ENCODE measurements at regions not wholly inside any gene's neighbourhood (a gene's known extent, or its start where the extent isn't known, plus 50 kb on each side); places are given as distances from the start of the nearest gene placed in this dataset.

- in situ Hi-C loops (cut with MboI; ENCODE audit: low sequenced_read_pairs): no loop called here
Measured at GRCh38 chr7:25918731-25919130, 233.3 kb upstream of the NFE2L3 start.

DNA sequence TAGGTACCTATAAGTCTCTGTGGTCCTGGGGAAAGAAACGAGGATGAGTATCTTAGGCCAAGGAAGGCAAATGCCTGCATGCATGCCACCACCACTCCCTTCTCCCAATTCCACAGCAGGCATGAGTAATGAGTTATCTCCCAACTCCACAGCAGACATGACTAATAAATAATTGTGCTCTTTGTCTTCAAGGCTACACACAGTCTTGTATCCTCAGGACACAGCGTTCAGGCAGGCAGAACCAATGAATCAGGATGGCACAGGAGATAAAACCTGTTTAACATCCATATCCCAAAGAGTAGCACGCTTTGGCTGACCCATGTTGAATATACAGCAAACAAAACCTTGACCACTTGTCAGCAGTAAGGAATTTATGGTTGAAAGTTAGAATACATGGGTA lies 229.7 kb upstream of the NFE2L3 start:
- in situ Hi-C loops (cut with MboI; ENCODE audit: low sequenced_read_pairs): no loop called here

GRCh38 chr7:25923741-25924460 lies 228.1 kb upstream of the NFE2L3 start:
- in situ Hi-C loops (cut with MboI; ENCODE audit: low sequenced_read_pairs): no loop called here

DNA sequence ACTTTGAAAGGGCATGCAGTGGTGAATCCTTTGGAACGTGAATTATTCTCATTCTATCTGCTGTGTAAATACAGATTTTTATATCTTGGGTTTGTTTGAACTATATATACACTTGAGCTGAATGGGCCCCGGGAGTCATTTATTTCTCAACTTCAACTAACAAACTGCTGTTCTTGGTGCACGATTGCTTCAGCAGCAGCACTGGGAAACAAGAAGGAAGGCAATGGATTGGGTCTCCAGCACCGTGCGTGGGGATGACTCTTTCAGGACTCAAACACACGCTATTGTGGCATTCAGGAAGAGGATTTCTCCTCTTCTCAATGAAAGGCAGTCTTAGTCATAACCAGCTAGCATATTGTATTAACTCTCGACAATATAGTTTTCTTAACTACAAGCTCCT lies 226.0 kb upstream of the NFE2L3 start:
- in situ Hi-C loops (cut with MboI; ENCODE audit: low sequenced_read_pairs): no loop called here

DNA sequence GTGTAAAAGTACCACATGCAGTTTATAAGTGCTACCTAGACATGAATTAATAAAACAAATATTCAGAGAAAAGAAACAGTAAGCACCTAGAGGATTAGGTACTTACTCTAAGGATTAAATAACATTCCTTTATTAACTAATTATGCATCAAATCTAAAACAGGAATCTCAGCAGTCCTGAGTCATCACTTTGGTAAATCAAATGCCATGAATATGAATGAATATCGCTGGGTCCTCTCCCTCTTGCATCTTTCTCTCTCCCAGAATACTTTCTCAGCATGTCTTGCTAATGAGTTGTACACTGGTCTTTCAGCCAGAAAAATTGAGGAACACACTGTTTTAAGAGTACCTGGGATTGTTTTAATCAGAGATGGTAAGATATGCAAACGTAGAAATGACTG lies 225.5 kb upstream of the NFE2L3 start:
- in situ Hi-C loops (cut with MboI; ENCODE audit: low sequenced_read_pairs): no loop called here

GRCh38 chr7:25926891-25927625 lies 224.9 kb upstream of the NFE2L3 start:
- in situ Hi-C loops (cut with MboI; ENCODE audit: low sequenced_read_pairs): no loop called here

GRCh38 chr7:25927626-25927978 lies 224.4 kb upstream of the NFE2L3 start:
- in situ Hi-C loops (cut with MboI; ENCODE audit: low sequenced_read_pairs): no loop called here

DNA sequence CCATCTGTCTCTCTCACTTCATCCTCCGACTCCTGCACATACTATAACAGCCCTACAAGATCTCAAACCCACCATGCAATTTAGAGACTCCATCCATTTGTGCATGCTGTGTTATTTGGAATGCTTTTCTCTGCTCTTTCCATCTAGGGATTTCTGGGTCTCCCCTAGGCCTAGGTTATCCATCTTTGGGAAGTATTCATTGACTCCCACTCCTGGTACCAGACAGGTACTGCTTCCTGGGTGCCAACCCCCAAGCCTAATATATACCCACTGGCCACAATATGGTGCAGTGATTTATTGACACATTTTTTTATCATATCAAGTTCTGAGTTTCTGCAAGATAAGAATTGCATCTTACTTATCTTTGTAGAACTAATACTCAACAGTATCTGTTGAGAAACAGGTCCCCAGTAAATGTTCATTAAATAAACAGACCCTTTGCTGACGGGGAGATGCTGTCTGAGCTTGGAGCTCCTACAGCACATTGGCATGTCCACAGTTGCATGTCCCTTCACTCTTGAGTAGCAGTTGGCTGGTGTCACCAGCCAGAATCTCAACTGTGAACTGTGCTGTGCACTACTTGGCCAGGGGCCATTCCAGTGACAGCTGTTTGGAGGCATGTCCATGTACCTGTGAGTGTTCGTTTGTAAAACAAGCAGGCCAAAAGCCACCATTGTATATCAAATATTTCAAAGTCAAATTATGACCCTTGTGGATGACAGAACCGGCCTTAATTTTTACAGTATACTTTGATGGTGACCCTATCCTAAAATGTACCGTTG lies 223.3 kb upstream of the NFE2L3 start:
- in situ Hi-C loops (cut with MboI; ENCODE audit: low sequenced_read_pairs): no loop called here

DNA sequence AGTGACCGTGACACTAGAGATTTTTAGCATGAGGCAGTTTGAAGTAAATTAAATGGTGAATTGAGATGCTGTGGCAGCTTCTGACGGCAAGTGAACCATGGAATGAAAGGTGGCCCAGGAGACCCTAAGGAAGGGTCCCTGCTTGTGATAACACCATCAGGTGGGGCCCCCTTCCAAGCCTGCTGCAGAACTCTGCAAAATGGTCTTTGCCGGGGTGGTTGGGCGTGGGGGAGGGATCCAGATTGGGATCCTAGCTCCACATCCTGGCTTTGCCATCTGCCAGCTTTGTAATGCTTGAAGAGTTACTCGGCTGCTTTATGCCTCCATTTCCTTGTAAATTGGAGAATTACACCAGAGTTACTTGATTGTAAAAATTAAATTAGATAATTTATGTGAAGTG lies 222.6 kb upstream of the NFE2L3 start:
- in situ Hi-C loops (cut with MboI; ENCODE audit: low sequenced_read_pairs): no loop called here

DNA sequence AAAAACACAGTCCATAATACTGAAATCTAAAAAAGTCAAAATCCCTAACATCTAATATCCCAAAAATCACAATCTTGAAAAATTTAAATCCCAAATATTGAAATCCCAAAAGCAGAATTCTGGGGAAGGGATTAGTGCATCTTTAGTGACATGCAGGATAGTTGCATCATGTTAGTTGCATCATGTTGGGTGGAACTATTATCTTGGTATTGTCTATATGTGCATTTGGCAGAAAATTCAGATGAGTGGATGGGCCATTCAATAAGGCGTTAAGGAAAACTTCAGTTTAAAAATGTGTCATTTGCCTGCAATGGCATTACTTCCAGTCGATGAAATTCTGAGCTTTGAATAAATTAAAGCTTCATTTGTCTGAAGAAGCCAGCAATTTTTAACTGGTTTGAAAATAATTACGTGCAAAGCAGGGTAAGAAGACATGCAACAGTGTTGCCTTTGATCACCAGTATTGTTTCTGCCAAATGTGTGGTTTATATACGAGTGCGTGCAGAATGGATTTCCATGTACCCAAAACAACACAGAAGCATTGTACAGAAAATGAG lies 221.4 kb upstream of the NFE2L3 start:
- in situ Hi-C loops (cut with MboI; ENCODE audit: low sequenced_read_pairs): no loop called here

DNA sequence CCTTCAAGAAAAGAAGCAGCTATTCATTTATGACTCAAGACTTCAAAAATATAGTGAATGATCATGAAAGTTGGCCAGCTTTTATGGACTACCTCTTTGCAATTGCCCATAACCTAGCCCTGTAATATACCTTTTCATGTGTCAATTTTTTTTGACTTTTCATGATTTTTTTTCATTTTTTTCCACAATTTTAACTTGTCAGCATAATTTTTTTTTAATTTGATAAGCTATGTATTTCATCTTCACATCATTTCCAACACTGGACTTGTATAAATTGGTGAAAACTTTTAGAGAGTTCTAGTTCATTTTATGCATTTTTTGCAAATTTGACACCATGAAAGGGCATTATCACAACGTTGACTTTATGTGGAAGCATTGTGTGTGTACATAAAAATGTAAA lies 220.8 kb upstream of the NFE2L3 start:
- in situ Hi-C loops (cut with MboI; ENCODE audit: low sequenced_read_pairs): no loop called here

- in situ Hi-C loops (cut with MboI; ENCODE audit: low sequenced_read_pairs): no loop called here
Measured at GRCh38 chr7:25933921-25934320, 218.1 kb upstream of the NFE2L3 start.

- in situ Hi-C loops (cut with MboI; ENCODE audit: low sequenced_read_pairs): no loop called here
Measured at GRCh38 chr7:25940086-25940906, 211.7 kb upstream of the NFE2L3 start.

DNA sequence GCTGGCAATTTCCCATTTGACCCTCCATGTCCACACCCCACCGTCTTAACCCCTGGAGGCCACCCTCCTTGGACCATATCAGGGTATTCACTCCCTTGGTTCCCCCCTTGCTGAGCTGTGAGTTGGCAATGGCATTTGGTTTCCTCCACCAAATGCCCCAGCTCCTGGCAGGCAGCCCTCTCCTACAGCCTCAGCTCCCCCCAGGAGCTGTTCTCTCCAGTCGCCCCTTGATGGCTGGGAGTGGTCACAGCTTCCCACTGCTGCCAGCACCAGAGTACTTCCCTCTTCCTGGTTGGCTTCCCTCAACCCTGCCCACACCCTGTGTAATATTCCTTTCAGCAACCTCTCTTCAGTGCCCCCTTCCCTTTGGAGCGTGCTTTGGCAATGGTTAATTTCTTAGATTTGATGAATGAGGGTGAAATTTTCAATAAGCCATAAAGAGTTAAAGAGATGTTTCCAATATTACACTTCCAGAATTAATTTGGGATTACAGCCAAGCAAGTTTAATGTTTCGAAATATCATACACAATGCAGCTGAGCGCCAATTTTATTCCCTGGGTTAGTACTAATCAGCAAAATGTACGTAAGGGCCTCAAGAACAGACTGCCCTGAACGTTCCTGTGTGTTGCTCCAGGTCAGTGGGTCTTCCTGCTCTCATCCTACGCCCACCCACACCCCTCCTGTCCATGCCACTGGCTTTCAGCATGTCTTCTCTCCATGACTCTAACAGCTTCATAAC lies 207.1 kb upstream of the NFE2L3 start:
- in situ Hi-C loops (cut with MboI; ENCODE audit: low sequenced_read_pairs): no loop called here

DNA sequence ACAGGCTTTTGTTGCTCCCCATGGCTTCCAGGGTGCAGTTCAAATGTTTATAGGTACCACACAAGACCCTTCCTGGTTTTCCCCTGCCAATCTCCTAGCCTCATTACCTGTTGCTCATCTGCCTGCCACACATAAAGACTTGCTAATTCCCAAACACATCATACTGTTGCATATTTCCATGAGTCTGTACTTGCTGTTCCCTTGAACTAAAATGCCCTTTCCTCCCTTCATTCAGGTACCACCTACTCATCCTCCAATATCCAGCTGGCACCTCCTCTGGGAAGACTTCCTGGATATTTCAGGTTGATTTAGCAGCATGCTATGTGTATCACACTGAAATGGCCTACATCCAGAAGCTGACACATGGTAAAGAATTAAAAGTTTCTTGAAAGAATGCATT lies 206.4 kb upstream of the NFE2L3 start:
- in situ Hi-C loops (cut with MboI; ENCODE audit: low sequenced_read_pairs): no loop called here

DNA sequence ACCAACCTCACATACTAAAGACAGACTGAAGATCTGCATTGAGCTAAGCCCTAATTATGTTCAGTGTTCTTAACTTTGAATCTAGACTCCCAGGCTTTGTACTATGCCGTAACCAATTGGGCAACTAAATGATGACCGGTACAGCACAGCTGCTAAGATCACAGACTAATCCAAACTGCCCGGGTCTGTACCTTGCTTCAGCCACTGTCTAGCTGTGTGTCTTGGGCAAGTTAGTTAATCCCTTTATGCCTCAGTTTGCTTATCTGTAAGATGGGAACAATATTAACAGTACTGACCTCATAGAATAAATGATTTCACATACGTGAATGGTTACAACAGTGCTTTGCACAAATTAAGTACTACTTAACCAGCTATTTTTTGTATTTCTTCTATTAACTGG lies 205.8 kb upstream of the NFE2L3 start:
- in situ Hi-C loops (cut with MboI; ENCODE audit: low sequenced_read_pairs): no loop called here

GRCh38 chr7:25947669-25948516 lies 204.1 kb upstream of the NFE2L3 start:
- in situ Hi-C loops (cut with MboI; ENCODE audit: low sequenced_read_pairs): no loop called here

DNA sequence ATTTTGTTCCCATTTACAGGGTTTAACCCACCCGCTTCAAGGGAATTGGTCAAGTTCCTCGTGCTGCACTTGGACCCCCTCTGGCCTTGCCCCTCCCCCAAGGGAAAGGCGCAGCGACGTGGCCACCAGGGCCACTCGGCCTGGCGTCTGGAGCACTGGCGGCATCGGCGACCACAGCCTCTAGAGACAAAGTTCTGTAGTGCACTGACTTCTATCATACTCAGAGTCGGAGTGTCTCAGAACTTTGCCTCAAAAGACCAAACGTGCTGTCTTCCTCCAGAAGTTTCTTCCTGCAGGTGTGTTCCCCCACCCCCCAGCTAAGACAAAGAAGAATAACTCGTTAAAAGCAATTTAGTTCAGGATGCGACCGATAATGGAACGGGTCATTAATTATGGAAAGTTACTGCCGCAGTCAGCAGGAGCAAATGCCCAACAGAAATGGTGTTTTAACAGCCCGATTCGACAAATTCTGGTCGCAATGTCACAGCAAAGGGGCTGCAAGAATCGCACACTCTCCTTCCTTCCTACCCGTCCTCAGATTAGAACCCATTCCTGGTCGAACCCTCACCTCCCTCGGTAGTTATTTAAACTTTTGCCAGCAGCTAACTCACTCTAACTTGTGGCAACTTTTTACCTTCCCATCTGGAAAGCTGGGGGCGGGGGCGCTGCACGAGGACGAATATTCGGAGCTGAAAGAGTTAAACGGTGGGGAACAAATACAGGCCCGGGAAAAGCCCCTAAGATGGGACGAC lies 202.1 kb upstream of the NFE2L3 start:
- in situ Hi-C loops (cut with MboI; ENCODE audit: low sequenced_read_pairs): no loop called here

Measured in HL-60/S4 treated with retinoic acid at 250 ng/mL for 4 days and 3 days (cell line).